ENCODE measurements at regions not wholly inside any gene's neighbourhood (a gene's known extent, or its start where the extent isn't known, plus 50 kb on each side); places are given as distances from the start of the nearest gene placed in this dataset.

DNA sequence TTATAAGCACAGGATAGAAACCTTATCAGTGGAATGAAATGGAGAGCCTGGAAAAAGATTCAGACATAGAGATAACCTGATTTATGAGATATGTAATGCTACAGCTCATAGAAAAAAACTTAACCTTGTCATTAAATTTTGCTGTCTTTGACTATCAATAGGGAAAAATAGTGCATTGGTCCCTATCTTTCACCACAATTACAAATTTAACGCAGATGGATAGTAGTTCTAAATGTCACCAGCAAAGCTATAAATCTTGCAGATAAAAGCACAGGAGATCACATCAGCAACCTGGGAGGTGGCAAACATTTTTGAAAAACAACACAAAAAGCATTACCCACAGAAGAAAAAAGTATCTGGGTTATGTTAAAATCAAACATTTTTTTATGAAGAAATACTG lies 831.6 kb downstream of the BRINP3 start:
- CTCF ChIA-PET = no interaction called here

DNA sequence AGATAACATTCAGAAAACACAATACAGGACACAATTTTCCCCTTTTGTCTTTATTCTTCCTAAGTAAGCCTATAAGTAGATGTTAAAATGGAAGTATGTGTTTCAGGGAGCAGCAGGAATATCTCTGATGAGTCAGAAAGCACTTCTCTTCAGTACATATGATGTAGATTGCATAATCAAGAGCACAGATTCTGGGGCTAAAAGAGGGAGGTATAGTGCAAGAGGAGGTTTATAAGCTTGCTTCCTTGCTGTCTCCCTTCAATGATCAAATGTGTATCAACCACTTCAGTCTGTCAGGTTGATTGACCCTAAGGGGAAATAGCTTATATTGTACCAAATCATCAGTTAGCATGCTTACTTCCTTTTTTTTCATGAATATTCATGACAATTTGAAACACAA lies 822.8 kb downstream of the BRINP3 start:
- CTCF ChIA-PET = no interaction called here
- FAIRE-seq = no peak
- no peak overlapping the region for H3K4me2 ChIP-seq
- POLR2A ChIA-PET = no interaction called here
- no peak; a peak in 1 of 6 replicates for ATAC-seq
- TF ChIP-seq FOSL2 (IDR thresholded peaks at IDR 0.05) = 0 out of 2 replicates have a peak, but pooled peaks have one; percentile 15
- TF ChIP-seq FOSL2 (CRISPR knock-in tag; IDR thresholded peaks at IDR 0.05) = peak; percentile 58
- TF ChIP-seq HOXB5 (CRISPR knock-in tag; IDR thresholded peaks at IDR 0.05) = no peak
- TF ChIP-seq CEBPB (IDR thresholded peaks at IDR 0.05) = peak; percentile 51 to 88; a peak in 3 of 4 replicates
- no peak for TF ChIP-seq RCOR1 (IDR thresholded peaks at IDR 0.05; ENCODE audit: low read depth, low read length)
- H3K4me1 ChIP-seq = peaks cover 18% of the 10 kb centered on the region; the same call in 2 of the 3 replicates
- no peak overlapping the region for H3K4me3 ChIP-seq
- no peaks in the 10 kb centered on the region for H3K9me3 ChIP-seq
- DNase-seq (ENCODE audit: low read depth in 1 of 2, low spot score in 1 of 2) = peak in 1 of 2 experiments; percentile 15
- H3K27ac ChIP-seq = no peak overlapping the region

More for the DNA sequence above, 831.6 kb downstream of the BRINP3 start:
- H3K4me3 ChIP-seq = no peak overlapping the region
- FAIRE-seq = no peak
- no peak for ATAC-seq
- 85% methylated on average over 1 of the region's 1 CpG for WGBS (ENCODE audit: missing lambda C conversion rate)
- POLR2A ChIA-PET = no interaction called here
- TF ChIP-seq FOSB (CRISPR knock-in tag; IDR thresholded peaks at IDR 0.05) (no peak), RNF2 (IDR thresholded peaks at IDR 0.05; ENCODE audit: borderline replicate concordance, low read depth) (no peak), SREBF2 (IDR thresholded peaks at IDR 0.05) (no peak), NFE2L2 (conservative IDR thresholded peaks at IDR 0.05; ENCODE audit: low read length) (no peak), EP300 (IDR thresholded peaks at IDR 0.05) (no peak), KDM1A (IDR thresholded peaks at IDR 0.05; ENCODE audit: low read depth) (no peak), MYC (IDR thresholded peaks at IDR 0.05; ENCODE audit: borderline replicate concordance, low read length) (no peak), HDAC2 (IDR thresholded peaks at IDR 0.05) (no peak), HOXA7 (CRISPR knock-in tag; IDR thresholded peaks at IDR 0.05) (no peak), ZNF302 (CRISPR knock-in tag; IDR thresholded peaks at IDR 0.05) (no peak), RCOR1 (IDR thresholded peaks at IDR 0.05; ENCODE audit: low read depth, low read length) (no peak), HEYL (CRISPR knock-in tag; IDR thresholded peaks at IDR 0.05) (no peak)
- TF ChIP-seq, protein P1, sequence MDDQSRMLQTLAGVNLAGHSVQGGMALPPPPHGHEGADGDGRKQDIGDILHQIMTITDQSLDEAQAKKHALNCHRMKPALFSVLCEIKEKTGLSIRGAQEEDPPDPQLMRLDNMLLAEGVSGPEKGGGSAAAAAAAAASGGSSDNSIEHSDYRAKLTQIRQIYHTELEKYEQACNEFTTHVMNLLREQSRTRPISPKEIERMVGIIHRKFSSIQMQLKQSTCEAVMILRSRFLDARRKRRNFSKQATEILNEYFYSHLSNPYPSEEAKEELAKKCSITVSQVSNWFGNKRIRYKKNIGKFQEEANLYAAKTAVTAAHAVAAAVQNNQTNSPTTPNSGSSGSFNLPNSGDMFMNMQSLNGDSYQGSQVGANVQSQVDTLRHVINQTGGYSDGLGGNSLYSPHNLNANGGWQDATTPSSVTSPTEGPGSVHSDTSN (IDR thresholded peaks at IDR 0.05) = no peak
- TF ChIP-seq, protein P2, sequence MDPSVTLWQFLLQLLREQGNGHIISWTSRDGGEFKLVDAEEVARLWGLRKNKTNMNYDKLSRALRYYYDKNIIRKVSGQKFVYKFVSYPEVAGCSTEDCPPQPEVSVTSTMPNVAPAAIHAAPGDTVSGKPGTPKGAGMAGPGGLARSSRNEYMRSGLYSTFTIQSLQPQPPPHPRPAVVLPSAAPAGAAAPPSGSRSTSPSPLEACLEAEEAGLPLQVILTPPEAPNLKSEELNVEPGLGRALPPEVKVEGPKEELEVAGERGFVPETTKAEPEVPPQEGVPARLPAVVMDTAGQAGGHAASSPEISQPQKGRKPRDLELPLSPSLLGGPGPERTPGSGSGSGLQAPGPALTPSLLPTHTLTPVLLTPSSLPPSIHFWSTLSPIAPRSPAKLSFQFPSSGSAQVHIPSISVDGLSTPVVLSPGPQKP (IDR thresholded peaks at IDR 0.05; ENCODE audit: low read depth, low read length) = no peak
- no peaks in the 10 kb centered on the region for H3K4me1 ChIP-seq
- H3K9me3 ChIP-seq = no peaks in the 10 kb centered on the region
- no peak overlapping the region for H3K27ac ChIP-seq
- no peak overlapping the region for H3K4me2 ChIP-seq
- DNase-seq (ENCODE audit: low read depth in 1 of 2, low spot score in 1 of 2) = no peak

DNA sequence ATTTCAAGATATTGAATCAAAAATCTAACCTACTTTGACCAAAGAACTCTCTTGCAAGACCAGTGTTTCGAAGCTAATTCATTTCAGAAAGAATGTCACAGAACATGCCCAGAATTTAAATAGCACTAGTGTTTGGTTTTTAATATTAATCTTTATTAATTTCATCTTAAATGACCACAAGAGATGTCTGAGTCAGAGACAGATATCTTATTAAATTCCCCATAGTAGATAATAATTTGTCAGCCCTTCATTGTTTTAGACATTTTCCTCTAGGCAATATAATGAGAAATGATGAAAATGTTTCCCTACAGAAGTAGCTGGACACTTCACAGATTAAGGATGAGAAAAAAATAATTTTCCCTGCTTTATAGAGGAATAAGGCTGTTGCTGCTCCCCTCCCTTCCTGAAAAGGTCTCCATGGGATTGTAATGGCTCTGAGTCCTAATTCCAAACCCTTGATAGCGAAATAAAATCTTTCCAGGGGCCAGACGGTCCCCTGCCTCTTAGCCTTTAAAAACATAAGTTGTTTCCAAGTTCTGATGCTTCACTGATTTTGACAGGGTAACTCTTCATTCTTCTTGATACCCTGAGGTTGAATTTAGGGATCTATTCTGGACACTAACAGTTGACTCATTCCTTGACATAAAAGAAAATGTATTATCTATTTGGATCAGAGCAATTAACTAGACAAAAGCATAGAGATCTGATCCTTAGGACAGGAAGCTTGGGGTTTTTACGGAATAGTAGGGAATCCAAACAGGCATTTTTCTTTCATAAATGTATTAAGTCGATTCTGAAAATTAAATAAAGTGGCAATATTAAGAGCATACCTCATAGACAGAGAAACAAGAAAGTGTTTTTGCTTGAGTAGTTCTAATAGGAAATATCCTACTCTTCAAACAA lies 820.8 kb downstream of the BRINP3 start:
- H3K4me2 ChIP-seq = peak overlapping the region; percentile 52; the same call in 2 of the 3 replicates
- POLR2A ChIA-PET = no interaction called here
- CTCF ChIA-PET = no interaction called here

More for the DNA sequence above, 820.8 kb downstream of the BRINP3 start:
- no peak for TF ChIP-seq HOXA7 (CRISPR knock-in tag; IDR thresholded peaks at IDR 0.05)
- no peak for TF ChIP-seq TP53 (CRISPR knock-in tag; IDR thresholded peaks at IDR 0.05)
- no peak for TF ChIP-seq RFX5 (IDR thresholded peaks at IDR 0.05)
- no peak for TF ChIP-seq PHF8 (IDR thresholded peaks at IDR 0.05; ENCODE audit: borderline replicate concordance, low read depth)
- TF ChIP-seq TFCP2L1 (CRISPR knock-in tag; IDR thresholded peaks at IDR 0.05) = no peak
- TF ChIP-seq RARB (CRISPR knock-in tag; IDR thresholded peaks at IDR 0.05) = no peak
- no peak for TF ChIP-seq FOSL2 (IDR thresholded peaks at IDR 0.05)
- no peak for TF ChIP-seq FOSL2 (CRISPR knock-in tag; IDR thresholded peaks at IDR 0.05)
- no peak for TF ChIP-seq SMC3 (IDR thresholded peaks at IDR 0.05)
- TF ChIP-seq CHD2 (IDR thresholded peaks at IDR 0.05; ENCODE audit: low read length, partially characterized antibody) = no peak
- TF ChIP-seq, protein P1 (IDR thresholded peaks at IDR 0.05) = no peak
- no peak for TF ChIP-seq HOXB5 (CRISPR knock-in tag; IDR thresholded peaks at IDR 0.05)
- no peak for TF ChIP-seq EHMT2 (IDR thresholded peaks at IDR 0.05; ENCODE audit: low read depth)
- TF ChIP-seq, protein P3, sequence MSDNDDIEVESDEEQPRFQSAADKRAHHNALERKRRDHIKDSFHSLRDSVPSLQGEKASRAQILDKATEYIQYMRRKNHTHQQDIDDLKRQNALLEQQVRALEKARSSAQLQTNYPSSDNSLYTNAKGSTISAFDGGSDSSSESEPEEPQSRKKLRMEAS (IDR thresholded peaks at IDR 0.05) = no peak
- no peak for TF ChIP-seq HEYL (CRISPR knock-in tag; IDR thresholded peaks at IDR 0.05)
- no peak for TF ChIP-seq SREBF2 (IDR thresholded peaks at IDR 0.05)
- TF ChIP-seq, protein P4, sequence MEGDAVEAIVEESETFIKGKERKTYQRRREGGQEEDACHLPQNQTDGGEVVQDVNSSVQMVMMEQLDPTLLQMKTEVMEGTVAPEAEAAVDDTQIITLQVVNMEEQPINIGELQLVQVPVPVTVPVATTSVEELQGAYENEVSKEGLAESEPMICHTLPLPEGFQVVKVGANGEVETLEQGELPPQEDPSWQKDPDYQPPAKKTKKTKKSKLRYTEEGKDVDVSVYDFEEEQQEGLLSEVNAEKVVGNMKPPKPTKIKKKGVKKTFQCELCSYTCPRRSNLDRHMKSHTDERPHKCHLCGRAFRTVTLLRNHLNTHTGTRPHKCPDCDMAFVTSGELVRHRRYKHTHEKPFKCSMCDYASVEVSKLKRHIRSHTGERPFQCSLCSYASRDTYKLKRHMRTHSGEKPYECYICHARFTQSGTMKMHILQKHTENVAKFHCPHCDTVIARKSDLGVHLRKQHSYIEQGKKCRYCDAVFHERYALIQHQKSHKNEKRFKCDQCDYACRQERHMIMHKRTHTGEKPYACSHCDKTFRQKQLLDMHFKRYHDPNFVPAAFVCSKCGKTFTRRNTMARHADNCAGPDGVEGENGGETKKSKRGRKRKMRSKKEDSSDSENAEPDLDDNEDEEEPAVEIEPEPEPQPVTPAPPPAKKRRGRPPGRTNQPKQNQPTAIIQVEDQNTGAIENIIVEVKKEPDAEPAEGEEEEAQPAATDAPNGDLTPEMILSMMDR (IDR thresholded peaks at IDR 0.05) = no peak
- no peak for TF ChIP-seq HDAC2 (IDR thresholded peaks at IDR 0.05)
- TF ChIP-seq MAZ (IDR thresholded peaks at IDR 0.05; ENCODE audit: borderline replicate concordance, low read depth, low read length) = no peak
- FAIRE-seq (no peak), DNase-seq (ENCODE audit: low read depth in 1 of 2, low spot score in 1 of 2) (no peak), ATAC-seq (no peak)
- peaks cover 18% of the 10 kb centered on the region; the same call in 2 of the 3 replicates for H3K4me1 ChIP-seq
- WGBS (ENCODE audit: missing lambda C conversion rate) = 76% methylated on average over 5 of the region's 5 CpGs
- no peak overlapping the region for H3K27ac ChIP-seq
- no peak overlapping the region for H3K4me3 ChIP-seq
- H3K9me3 ChIP-seq = no peaks in the 10 kb centered on the region

Data from A549 (cell line).